Activated T-cell treated with anti-CD3 and anti-CD28 coated beads for 1 hour (primary cell): ENCODE measurements at regions not wholly inside any gene's neighbourhood (a gene's known extent, or its start where the extent isn't known, plus 50 kb on each side); places are given as distances from the start of the nearest gene placed in this dataset.

ENCODE experiments used
- DNase-seq: peaks from one replicate; pipeline ENCODE4 v3.0.0-alpha.2; 2020; ENCODE audit warnings: low read depth

DNA sequence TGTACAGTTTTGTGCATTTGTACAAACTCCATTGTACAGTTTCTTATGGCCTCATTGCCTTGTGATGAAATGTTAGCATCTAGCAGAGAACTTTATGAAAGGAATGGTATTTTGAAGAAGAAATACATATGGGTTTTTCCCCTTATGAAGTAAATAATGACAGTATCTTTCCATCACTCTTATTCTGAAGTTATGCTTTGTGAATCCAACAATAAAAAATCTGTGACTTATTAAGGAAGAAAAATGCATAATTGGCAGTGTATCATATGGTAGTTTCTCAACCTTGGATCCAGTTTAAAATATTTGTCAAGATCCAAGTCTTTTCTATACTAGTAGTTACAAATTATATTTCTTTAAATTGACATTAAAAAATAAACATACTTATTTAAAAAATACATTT lies 859.1 kb upstream of the FLRT2 start:
- no peak for DNase-seq

DNA sequence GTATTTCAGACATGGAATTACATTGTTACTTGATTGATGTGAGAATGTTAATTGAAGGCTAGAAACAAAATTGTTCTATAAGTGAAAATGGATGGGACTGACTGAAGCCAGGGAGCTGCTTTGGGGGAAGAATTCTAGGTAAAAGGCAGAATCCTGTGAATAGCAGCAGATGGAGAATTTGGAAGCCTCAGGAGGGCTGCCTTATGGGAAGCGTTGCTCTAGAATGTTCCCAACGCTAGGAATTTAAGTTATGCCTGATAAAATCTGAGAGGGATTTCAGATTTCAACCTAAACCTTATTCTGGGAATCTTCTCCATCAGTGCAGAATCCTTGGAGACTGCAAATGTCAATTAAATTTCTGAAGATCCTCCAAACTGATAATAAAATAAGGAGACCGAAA lies 858.2 kb upstream of the FLRT2 start:
- DNase-seq: no peak

DNA sequence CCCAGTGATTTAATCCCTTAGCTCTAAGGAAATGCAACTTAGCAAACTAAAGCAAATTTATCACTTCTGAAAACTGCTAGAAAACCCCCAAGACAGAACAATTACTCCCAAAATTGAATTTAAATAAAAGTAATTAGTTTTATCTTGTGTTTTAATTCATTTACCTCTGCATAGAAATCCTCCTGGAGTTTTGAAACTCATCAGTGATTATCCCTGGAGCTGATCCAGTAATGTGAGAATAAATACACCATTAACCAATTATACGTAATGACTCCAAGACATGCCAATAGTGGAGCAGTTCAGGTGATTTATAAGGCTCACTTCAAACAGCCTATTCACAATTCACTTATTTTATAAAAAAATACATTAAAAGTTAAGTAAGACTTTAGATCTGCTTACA lies 855.3 kb upstream of the FLRT2 start:
- no peak for DNase-seq

GRCh38 chr14:84686550-84686949 lies 843.4 kb upstream of the FLRT2 start:
- DNase-seq: no peak

- DNase-seq: no peak
These were observed 841.5 kb upstream of the FLRT2 start for GRCh38 chr14:84688297-84689025.

DNA sequence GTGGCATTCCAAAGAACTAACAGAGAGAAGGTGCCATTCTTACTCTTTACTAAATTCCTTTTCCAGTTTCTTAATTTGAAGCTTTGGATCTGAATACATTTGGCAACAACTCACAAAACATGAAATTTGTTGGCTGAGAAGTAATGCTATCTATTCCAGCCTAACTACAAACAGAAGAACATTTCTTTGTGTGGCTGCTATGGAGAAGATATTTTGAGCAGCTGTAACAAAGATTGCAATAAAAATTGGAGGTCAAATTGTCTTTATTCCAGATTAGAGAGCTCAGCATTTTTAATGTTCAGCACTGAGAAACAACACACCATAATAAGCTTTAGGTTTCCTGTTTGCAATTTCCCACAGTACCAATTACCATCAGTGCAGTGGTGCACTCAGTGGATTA lies 835.8 kb upstream of the FLRT2 start:
- DNase-seq: no peak

DNA sequence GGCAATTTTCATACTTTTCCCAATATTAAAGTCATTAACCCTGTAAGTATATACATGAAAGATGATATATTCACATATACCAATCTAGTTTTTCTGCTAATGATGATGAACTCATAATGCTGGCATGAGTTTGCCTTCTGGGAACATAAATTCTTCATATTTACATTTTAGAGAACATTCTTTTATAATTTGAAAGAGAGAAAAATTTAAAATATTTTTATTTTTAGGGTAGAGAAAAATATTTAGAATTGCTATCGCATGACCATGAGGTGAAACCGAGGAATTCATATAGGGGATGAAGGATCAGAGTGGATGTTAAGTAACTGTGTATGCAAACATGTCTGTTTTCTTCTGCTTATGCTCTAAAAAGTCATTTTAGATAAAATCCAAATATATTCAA lies 825.3 kb upstream of the FLRT2 start:
- no peak for DNase-seq

DNA sequence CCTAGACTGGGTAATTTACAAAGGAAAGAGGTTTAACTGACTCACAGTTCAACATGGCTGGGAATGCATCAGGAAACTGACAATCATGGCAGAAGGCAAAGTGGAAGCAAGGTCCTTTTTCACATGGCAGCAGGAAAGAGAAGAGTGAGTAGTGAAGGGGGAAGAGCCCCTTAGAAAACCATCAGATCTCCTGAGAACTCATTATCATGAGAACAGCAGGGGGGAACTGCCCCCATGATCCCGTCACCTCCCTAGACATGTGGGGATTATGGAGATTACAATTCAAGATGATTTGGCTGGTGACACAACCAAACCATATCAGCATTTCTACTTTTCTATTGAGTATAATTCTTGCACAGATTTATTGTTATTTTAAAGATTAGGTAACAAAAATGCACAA lies 822.1 kb upstream of the FLRT2 start:
- DNase-seq: no peak

DNA sequence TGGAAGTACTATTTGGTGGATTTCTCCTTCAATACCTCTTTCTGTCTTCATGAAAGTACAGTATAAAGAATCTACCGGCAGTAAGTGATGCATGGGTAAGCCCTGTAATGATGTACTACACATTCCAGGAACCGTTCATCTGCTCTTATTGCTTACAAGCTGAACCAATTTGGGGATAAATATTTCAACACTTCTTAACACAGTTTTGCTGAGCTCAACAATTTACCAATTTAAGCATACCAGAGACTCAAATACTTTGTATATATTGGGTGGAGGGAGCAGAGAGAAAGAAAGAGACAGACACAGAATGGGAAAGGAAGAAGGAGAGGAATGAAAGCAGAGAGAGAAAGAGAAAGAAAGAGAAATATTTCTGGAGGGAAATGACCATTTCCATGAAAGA lies 821.1 kb upstream of the FLRT2 start:
- DNase-seq: no peak

GRCh38 chr14:84726471-84726870 lies 803.5 kb upstream of the FLRT2 start:
- DNase-seq: no peak

DNA sequence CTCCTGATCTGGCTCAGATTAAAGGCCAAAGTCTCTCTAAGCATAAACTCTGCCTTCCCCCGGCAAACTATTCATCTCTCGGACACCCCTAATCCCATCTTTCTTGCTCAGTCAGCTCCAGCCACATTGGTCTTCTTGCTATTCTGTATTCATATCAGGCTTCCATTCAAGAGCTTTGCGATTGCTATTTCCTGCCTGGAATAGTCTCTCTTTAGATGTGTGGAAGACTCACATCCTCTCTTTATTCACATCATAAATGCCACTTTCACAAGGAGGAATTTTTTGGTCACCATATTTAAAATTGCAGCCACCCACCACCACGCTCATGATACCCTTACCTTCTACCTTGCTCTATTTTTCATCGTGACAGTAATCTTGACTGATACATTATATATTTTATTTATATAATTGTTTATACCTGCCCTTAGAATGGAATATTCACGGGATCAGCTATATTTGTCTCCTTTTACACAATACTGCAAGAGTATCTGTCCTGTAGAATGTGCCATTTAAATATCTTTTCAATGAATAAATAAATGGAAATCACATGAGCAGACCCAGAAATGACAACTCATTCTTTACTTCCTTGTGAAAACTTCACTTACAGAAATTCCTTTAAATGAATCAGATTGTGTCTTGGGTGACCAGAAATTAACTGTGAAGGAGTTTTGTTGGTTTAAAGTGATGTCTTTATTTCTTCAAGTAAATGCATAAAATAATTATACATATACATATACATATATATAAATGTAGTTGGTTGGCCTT lies 780.6 kb upstream of the FLRT2 start:
- no peak for DNase-seq

DNA sequence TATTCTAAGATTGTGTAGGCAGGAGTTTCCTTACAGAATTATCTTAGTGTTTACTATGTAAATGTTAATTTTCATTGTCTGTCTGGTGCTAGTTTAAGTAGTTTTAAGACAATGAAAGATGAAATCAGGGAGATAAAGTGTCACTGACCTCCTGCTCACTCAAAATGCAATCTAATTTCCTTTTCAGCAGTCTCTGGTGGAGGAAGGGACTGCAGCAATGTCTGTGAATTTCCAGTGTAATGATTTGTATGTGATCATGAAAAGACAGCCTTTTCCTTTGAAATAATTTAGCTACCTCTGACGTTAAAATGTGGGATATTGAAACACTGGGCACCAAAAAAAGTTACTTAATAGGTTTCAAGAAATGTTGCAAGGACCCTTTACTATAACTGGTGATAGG lies 779.7 kb upstream of the FLRT2 start:
- no peak for DNase-seq

DNA sequence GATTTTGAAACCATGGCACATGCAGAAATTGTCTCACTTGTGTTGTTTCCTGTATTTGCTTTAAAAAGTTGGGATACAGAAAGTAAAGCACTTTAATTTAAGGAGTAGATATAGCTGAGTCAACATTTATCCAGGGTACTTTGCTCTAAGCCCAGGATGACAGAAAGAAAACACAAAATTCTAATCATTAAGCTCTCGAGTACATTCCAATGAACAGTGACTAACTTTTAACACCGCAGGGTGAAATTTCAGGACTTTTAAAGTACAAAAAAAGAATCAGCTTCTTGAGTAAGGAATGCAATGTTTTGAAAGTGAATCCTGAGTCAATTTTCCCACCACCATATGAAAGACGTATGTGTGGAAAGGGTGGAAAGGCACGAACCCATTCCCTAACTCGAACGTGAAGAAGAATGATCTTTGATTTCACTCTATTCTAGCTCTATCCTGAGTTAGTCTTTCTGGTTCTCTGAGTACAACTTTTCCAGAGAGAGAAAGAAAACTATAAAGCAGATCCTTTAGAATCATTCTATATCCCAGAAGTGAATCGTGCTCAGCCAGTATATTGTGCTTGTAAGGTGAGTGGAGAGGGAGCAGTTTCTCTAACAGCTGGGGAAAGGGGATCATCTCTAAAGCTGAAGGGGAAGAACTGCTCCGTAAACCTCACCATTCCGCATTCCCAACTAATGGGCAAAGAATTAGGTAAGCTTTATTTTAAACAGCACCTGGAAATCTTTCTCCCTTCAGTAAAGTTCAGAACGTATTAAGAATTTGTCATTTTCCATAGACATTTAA lies 779.0 kb upstream of the FLRT2 start:
- DNase-seq: no peak

DNA sequence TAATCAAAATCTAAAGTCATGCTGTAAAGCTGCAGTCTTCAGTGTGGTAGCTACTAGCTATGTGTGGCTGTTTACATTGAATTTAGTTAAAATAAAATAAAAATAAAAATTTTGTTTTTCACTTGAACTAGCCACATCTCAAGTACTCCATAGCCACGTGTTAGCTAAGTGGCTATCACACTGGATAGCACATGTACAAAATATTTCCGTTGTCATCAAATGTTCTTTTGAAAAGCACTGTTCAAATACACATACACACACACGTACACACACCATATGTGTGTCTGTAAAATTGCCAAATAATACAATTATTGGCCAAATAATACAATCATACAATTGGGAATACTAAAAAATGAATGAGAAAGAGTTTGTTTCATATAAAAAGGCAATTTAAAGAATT lies 778.2 kb upstream of the FLRT2 start:
- no peak for DNase-seq

- DNase-seq: no peak
These were observed 769.3 kb upstream of the FLRT2 start for GRCh38 chr14:84760489-84761126.

DNA sequence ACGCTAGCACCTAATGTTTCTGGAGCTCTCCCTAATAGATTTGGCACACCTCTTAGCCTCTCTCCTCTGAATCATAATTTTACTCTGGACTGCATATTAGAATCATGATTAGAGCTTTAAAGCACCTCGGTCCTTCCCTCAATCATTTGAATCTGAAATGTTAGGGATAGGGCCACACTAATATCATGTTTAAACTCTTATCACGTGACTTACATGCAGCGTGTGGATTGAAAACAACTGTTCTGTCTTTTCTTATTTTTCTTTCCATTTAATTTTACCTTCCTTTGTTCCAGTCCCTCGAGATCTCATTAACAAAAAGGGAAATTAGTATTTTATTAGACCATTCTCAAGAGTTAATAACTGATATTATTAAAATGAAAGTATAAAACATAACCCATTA lies 762.5 kb upstream of the FLRT2 start:
- no peak for DNase-seq

GRCh38 chr14:84770030-84770429 lies 759.9 kb upstream of the FLRT2 start:
- DNase-seq: no peak

DNA sequence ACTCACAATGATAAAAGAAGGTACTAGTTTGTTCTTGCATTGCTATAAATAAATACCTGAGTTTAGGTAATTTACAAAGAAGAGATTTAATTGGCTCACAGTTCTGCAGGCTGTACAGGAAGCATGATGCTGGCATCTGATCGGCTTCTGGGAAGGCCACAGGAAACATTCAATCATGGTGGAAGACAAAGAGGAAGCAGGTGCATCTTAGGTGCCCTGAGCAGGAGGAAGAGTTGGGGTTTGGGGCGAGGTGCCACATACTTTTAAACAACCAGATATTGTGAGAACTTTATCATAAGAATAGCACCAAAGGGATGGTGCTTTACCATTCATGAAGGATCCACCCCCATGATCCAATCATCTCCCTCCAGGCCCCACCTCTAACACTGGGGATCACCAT lies 752.6 kb upstream of the FLRT2 start:
- no peak for DNase-seq

DNA sequence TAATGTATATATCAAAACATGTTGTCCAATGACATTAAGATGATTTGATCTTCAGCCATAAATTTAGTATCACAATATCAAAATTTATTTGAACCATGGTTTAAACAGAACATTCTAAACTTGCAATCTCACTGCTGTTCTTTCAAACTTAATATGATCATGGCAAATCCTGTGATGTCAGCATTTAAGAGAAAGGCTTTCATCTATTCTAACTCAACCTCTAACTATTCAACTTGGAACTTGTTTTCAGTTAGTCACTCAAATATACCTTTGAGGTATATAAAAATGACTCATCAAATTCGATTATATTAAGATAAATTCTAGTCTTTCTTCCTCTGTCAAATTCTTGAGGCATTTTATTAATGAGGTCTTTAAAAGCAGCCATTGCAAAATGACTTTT lies 747.0 kb upstream of the FLRT2 start:
- no peak for DNase-seq

- no peak for DNase-seq
These were observed 746.4 kb upstream of the FLRT2 start for GRCh38 chr14:84783511-84783910.

GRCh38 chr14:84785996-84786395 lies 743.9 kb upstream of the FLRT2 start:
- no peak for DNase-seq

DNA sequence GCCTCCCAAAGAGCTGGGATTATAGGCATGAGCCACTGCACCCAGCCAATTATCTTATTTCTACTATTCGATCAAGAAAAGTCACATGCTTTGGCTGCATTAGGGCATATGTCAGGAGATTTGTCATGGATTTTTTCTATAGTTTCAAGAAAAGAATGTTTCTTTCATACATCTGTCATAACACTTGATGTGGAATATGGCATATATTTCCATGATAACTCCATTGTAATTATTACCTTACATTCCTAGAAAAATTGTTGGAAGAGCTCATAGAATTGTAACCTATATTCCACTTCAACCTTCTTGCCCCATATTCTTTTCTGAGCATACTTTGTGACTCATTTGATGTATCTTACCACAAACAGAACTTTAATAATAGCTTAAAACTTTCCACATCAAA lies 740.9 kb upstream of the FLRT2 start:
- DNase-seq: no peak
